ENCODE measurements at regions not wholly inside any gene's neighbourhood (a gene's known extent, or its start where the extent isn't known, plus 50 kb on each side); places are given as distances from the start of the nearest gene placed in this dataset.

DNA sequence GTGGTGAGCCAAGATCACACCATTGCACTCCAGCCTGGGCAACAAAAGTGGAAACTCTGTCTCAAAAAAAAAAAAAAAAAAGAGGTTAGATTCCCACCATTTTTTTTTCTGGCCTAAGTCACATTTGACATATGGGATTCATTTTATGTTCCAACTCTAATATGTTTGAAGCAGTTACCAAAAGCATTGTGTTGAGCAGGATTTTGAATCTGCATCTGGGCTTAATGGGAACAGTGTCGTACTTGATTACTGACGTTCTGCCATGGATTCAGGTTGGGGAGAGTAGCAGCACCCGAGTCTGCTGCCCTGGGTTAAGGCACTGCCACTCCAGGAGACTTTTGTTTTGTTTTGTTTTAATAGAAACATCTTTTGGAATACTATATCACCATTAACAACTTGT lies 348.7 kb upstream of the TBL1XR1 start:
- FAIRE-seq (no peak), DNase-seq (ENCODE audit: insufficient read length, low spot score) (no peak)
- no peak for TF ChIP-seq CTCF (IDR thresholded peaks at IDR 0.05; ENCODE audit: insufficient read depth, missing control alignments)

DNA sequence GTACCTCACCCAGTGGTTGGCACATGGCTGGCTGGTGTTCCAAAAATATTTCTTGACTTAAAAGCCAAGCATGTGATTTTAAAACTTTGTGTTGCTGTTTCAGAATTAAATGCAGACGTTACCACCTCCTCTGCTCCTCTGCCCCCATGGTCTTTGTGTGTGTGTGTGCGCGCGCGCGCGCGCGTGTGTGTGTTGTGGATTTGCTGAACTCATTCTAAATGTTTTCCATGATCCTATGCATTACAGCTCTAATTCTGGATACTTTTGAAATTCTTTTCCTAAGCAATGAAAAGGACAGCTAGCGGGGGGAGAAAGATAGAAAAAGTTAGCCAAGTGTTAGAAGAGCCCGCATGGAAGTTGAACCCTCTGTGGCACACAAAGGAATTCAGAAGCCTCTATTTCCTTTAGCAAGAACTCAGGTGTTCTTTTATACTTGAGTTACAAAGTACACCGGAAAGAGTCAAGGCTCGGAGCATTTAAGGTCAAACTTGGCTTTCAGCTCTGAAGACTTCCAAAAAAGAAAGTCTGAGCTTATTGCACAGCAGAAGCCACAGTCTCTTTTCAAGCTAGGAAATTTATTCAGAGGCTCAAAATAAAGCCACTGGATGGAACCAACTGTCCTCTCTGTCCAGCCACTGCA lies 350.5 kb upstream of the TBL1XR1 start:
- DNase-seq (ENCODE audit: insufficient read length, low spot score) (no peak), FAIRE-seq (no peak)
- TF ChIP-seq CTCF (IDR thresholded peaks at IDR 0.05; ENCODE audit: insufficient read depth, missing control alignments): no peak

DNA sequence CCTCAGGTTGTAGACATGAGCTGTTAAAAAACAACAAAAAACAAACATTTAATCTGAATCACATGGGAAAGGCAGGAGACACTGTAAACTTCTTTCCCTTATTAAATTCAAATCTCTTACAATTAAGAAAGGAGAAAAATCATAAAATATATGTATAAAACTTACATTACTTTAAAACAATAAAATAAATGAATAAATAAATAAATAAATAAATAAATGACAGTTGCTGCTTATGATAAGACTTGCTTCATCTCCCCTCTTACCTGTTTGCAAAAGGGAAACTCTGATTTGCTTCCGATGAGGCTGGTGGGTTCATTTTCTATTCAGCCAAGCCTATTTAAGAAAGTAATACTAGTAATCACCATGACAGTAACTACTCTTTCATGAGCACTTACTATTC lies 353.4 kb upstream of the TBL1XR1 start:
- no peak for FAIRE-seq
- TF ChIP-seq CTCF (IDR thresholded peaks at IDR 0.05; ENCODE audit: insufficient read depth, missing control alignments): no peak
- no peak for DNase-seq (ENCODE audit: insufficient read length, low spot score)

DNA sequence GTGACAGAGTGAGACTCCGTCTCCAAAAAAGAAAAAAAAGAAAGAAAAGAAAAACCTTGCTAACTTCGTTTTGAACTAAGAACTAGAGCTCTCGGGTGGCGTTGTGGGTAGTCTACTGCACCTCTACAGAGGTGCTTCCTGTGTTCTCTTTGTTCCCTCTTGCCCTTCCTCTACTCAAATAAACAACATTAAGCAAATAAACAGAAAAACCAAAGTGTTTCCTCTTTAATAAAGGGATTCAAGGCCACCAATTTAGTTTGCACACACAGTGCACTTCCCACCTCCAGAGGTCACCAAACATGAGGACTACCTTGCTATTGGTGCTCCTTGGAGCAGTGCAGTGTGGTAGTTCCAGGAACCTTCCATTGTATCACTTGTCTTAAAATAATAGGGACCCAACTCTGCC lies 354.2 kb upstream of the TBL1XR1 start:
- FAIRE-seq (no peak), DNase-seq (ENCODE audit: insufficient read length, low spot score) (no peak)
- no peak for TF ChIP-seq CTCF (IDR thresholded peaks at IDR 0.05; ENCODE audit: insufficient read depth, missing control alignments)

DNA sequence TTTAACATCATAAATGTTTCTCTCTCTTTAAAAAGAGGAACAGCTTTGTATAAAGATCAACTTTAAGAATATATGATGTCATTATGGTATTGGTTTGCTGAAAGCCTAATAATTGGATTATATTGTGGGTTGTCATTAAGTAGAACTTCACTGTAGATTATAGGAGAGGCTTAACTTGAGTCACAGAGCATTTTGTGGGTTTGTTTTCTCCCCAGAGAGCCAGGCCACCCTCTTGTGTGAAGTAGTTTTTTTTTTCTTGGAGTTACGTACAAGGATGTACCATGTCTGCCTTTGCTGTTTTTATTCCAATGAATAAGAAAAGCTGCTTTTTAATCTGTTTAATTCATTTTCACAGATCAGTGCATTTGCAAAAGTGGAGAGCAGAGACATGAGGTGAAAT lies 354.8 kb upstream of the TBL1XR1 start:
- peak; percentile 29 for DNase-seq (ENCODE audit: insufficient read length, low spot score)
- no peak for TF ChIP-seq CTCF (IDR thresholded peaks at IDR 0.05; ENCODE audit: insufficient read depth, missing control alignments)
- FAIRE-seq: no peak

DNA sequence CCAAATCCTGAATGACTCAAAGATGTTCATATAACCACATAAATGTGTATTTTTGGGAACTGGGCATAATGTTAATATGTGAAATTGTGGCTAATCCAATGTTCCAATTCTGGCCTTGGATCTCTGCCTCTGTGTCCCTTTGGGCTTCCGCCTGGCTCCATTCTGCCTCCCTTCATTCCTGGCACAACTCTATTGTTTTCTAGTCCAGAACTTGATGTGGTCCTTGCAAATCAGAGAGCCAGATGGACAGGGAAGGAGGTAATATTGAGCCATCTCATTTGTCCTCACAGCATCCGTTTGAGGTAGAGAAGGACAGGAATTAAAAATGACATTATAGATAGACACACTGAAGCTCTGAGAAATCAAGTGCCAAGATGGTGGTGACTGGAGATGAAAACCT lies 355.7 kb upstream of the TBL1XR1 start:
- DNase-seq (ENCODE audit: insufficient read length, low spot score) (no peak), FAIRE-seq (no peak)
- TF ChIP-seq CTCF (IDR thresholded peaks at IDR 0.05; ENCODE audit: insufficient read depth, missing control alignments): no peak

DNA sequence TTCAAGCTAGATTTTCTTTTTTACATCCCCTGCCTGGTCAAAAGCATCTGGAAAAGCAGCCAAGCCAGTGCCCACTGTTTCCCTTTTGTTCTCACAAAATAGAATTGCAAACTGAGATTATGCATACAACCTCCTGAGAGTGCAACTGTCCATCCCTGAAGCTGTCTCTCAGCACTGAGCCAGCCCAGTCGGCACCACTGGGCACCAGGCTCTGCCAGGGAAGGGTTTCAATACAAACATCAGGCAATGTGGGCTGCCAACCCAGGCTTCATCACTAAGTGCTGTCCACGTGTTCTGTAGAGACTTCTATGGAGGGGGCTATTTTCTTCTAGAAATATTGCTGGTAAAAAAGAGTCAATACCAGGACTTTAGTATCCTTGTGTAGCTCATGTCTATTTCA lies 356.3 kb upstream of the TBL1XR1 start:
- DNase-seq (ENCODE audit: insufficient read length, low spot score): no peak
- FAIRE-seq: no peak
- TF ChIP-seq CTCF (IDR thresholded peaks at IDR 0.05; ENCODE audit: insufficient read depth, missing control alignments): no peak
